H1 (cell line): ENCODE measurements at regions not wholly inside any gene's neighbourhood (a gene's known extent, or its start where the extent isn't known, plus 50 kb on each side); places are given as distances from the start of the nearest gene placed in this dataset.

Source experiments
- CTCF ChIA-PET: fragments of 300-600 bp; sonication (Branson Sonifier 250); formaldehyde crosslinking; loops from one replicate; lab custom pipeline; 2021; ENCODE audit not compliant: partially characterized antibody; lab: Charles Lee
- POLR2A ChIA-PET: fragments of 300-600 bp; sonication (Branson Sonifier 250); formaldehyde crosslinking; loops from one replicate; lab custom pipeline; 2021; ENCODE audit warnings: inconsistent platforms; ENCODE audit not compliant: partially characterized antibody; lab: Charles Lee
- DNase-seq, 2 experiments: peaks; one replicate each; pipeline versions ENCODE4 v3.0.0 to v3.0.0-alpha.2; 2010 to 2022; ENCODE audit warnings: low spot score in 2 of 2, low read depth in 1 of 2, mixed read lengths in 1 of 2
- FAIRE-seq: peaks from 2 replicates; lab custom pipeline; 2011; peaks lifted over from hg19 to GRCh38; lab: Jason Lieb, UNC
- H2AFZ ChIP-seq: 2 replicates; pipeline ENCODE4 v1.8.1; 2012; ENCODE audit warnings: low read length, inconsistent platforms
- H2AK5ac ChIP-seq: 2 replicates; pipeline ENCODE4 v1.6.1; 2013; ENCODE audit warnings: low read depth, low read length
- H2BK120ac ChIP-seq: replicated peaks from 2 replicates; pipeline ENCODE3; 2013; ENCODE audit warnings: low read depth, low read length, inconsistent platforms
- H2BK12ac ChIP-seq: 2 replicates; pipeline ENCODE4 v1.6.1; 2013; ENCODE audit warnings: low read depth, low read length
- H2BK15ac ChIP-seq: 2 replicates; pipeline ENCODE4 v1.6.1; 2013; ENCODE audit warnings: low read length
- H2BK20ac ChIP-seq: 2 replicates; pipeline ENCODE4 v1.6.1; 2013; ENCODE audit warnings: low read length
- H2BK5ac ChIP-seq: 2 replicates; pipeline ENCODE4 v1.6.1; 2013; ENCODE audit warnings: low read depth, low read length
- H3K14ac ChIP-seq: 2 replicates; pipeline ENCODE4 v1.6.1; 2013; ENCODE audit warnings: inconsistent platforms; ENCODE audit not compliant: insufficient read length
- H3K18ac ChIP-seq: 2 replicates; pipeline ENCODE4 v1.6.1; 2013; ENCODE audit warnings: low read length; ENCODE audit errors: extremely low read depth
- H3K23ac ChIP-seq: 2 replicates; pipeline ENCODE4 v1.6.1; 2013; ENCODE audit warnings: inconsistent platforms; ENCODE audit not compliant: insufficient read length
- H3K23me2 ChIP-seq: 2 replicates; pipeline ENCODE4 v1.6.1; 2013; ENCODE audit warnings: low read depth, low read length
- H3K27ac ChIP-seq: 2 replicates; pipeline ENCODE4 v1.6.1; 2011; ENCODE audit warnings: low read depth, low read length, inconsistent platforms
- H3K27me3 ChIP-seq, 4 experiments: replicated peaks in 1 of 4; 1 replicate in 1 of 4; 2 replicates in 3 of 4; pipeline versions ENCODE4 v1.6.1 to v1.8.1; 2011 to 2013; ENCODE audit warnings: low read length in 3 of 4, mild to moderate bottlenecking in 3 of 4, inconsistent platforms in 2 of 4, mixed read lengths in 2 of 4, moderate library complexity in 1 of 4; ENCODE audit not compliant: control insufficient read depth in 3 of 4, insufficient read depth in 3 of 4; ENCODE audit errors: extremely low read depth in 1 of 4
- H3K36me3 ChIP-seq, 4 experiments: 2 replicates each; pipeline versions ENCODE4 v1.6.1 to v1.8.1; 2011 to 2013; ENCODE audit warnings: mild to moderate bottlenecking in 4 of 4, low read length in 3 of 4, moderate library complexity in 2 of 4, control low read depth in 1 of 4, inconsistent platforms in 1 of 4; ENCODE audit not compliant: insufficient read depth in 4 of 4, control insufficient read depth in 2 of 4
- H3K4ac ChIP-seq: replicated peaks from 2 replicates; pipeline ENCODE3; 2013; ENCODE audit warnings: low read length, low read depth, mixed read lengths, inconsistent platforms; ENCODE audit not compliant: insufficient read length
- H3K4me1 ChIP-seq, 4 experiments: replicated peaks in 1 of 4; 1 replicate in 1 of 4; 2 replicates in 3 of 4; pipeline versions ENCODE4 v1.6.1 to v1.8.1; 2011 to 2013; ENCODE audit warnings: low read length in 3 of 4, inconsistent platforms in 2 of 4, mixed read lengths in 1 of 4; ENCODE audit not compliant: insufficient read depth in 4 of 4, control insufficient read depth in 3 of 4
- H3K4me2 ChIP-seq, 2 experiments: 2 replicates each; pipeline versions ENCODE4 v1.6.1 to v1.8.1; 2011 to 2013; ENCODE audit warnings: low read depth in 2 of 2, low read length in 2 of 2, control low read depth in 1 of 2, inconsistent platforms in 1 of 2, mild to moderate bottlenecking in 1 of 2; ENCODE audit not compliant: insufficient read depth in 1 of 2
- H3K4me3 ChIP-seq, 4 experiments: fragments of 200-600, 300-600 bp in 1 of 4; sonication (generic), shearing (Covaris generic), sonication (Bioruptor Twin) in 1 of 4; 2 replicates each; pipeline versions ENCODE4 v1.5.1 to v1.8.1; 2011 to 2016; ENCODE audit warnings: low read length in 4 of 4, low read depth in 3 of 4, control low read depth in 2 of 4, inconsistent platforms in 2 of 4, mild to moderate bottlenecking in 2 of 4, mixed read lengths in 1 of 4, moderate library complexity in 1 of 4; ENCODE audit not compliant: insufficient read depth in 2 of 4; ENCODE audit errors: extremely low read depth in 1 of 4
- H3K56ac ChIP-seq: replicated peaks from 2 replicates; pipeline ENCODE3; 2013; ENCODE audit warnings: low read depth, mild to moderate bottlenecking, mixed read lengths, low read length, inconsistent platforms; ENCODE audit not compliant: insufficient read length
- H3K79me1 ChIP-seq: 2 replicates; pipeline ENCODE4 v1.6.1; 2013; ENCODE audit warnings: low read depth, low read length, control low read depth
- H3K79me2 ChIP-seq, 2 experiments: 2 replicates each; pipeline versions ENCODE4 v1.6.1 to v1.8.1; 2012 to 2013; ENCODE audit warnings: low read length in 2 of 2, mild to moderate bottlenecking in 2 of 2, inconsistent platforms in 1 of 2; ENCODE audit not compliant: insufficient read depth in 2 of 2, control insufficient read depth in 1 of 2
- H3K9ac ChIP-seq, 4 experiments: replicated peaks in 1 of 4; 1 replicate in 1 of 4; 2 replicates in 3 of 4; pipeline versions ENCODE4 v1.6.1 to v1.8.1; 2011 to 2013; ENCODE audit warnings: low read depth in 3 of 4, low read length in 3 of 4, control low read depth in 2 of 4, mild to moderate bottlenecking in 2 of 4, moderate library complexity in 2 of 4, inconsistent platforms in 1 of 4; ENCODE audit errors: extremely low read depth in 1 of 4
- H3K9me3 ChIP-seq, 2 experiments: 2 replicates each; pipeline versions ENCODE4 v1.6.1 to v1.8.1; 2012 to 2013; ENCODE audit warnings: mild to moderate bottlenecking in 2 of 2, moderate library complexity in 2 of 2, control low read depth in 1 of 2, inconsistent platforms in 1 of 2, low read depth in 1 of 2, low read length in 1 of 2, mixed read lengths in 1 of 2; ENCODE audit not compliant: insufficient read depth in 2 of 2
- H4K20me1 ChIP-seq, 2 experiments: replicated peaks in 1 of 2; 2 replicates each; pipeline versions ENCODE3 to v1.8.1; 2011 to 2013; ENCODE audit warnings: inconsistent platforms in 2 of 2, low read length in 2 of 2, mild to moderate bottlenecking in 1 of 2; ENCODE audit not compliant: insufficient read depth in 2 of 2, control insufficient read depth in 1 of 2
- H4K5ac ChIP-seq: 2 replicates; pipeline ENCODE4 v1.6.1; 2013; ENCODE audit warnings: low read length, low read depth, mixed read lengths, inconsistent platforms; ENCODE audit not compliant: insufficient read length
- H4K8ac ChIP-seq: 2 replicates; pipeline ENCODE4 v1.8.0; 2013; ENCODE audit warnings: mild to moderate bottlenecking, moderate library complexity, low read length, inconsistent platforms; ENCODE audit not compliant: insufficient read depth; ENCODE audit errors: extremely low read depth
- H4K91ac ChIP-seq: replicated peaks from 2 replicates; pipeline ENCODE3; 2013; ENCODE audit warnings: low read length, mixed read lengths, inconsistent platforms; ENCODE audit not compliant: insufficient read length
- MAX ChIP-seq: IDR thresholded peaks from 2 replicates; pipeline ENCODE4 v1.6.1; 2012; ENCODE audit warnings: inconsistent platforms
- RAD21 ChIP-seq, 2 experiments: IDR thresholded peaks in 1 of 2; conservative IDR thresholded peaks in 1 of 2; 2 replicates each; pipeline ENCODE4 v1.6.1; 2011; ENCODE audit warnings: low read depth in 2 of 2, low read length in 2 of 2, improper control_type of control experiment in 1 of 2, inconsistent platforms in 1 of 2, mild to moderate bottlenecking in 1 of 2, moderate library complexity in 1 of 2
- WGBS, 2 experiments: shearing (Covaris generic) in 1 of 2; methylation state at CpG; one replicate each; pipeline versions ENCODE4 v1.1.6 to v1.1.7; 2013 to 2015; ENCODE audit warnings: low lambda C conversion rate in 2 of 2, mixed read lengths in 2 of 2, inconsistent platforms in 1 of 2, low coverage in 1 of 2, missing lambda C conversion rate in 1 of 2; ENCODE audit not compliant: insufficient replicate concordance in 2 of 2, insufficient coverage in 1 of 2, insufficient read length in 1 of 2; ENCODE audit errors: extremely low coverage in 1 of 2, missing lambda C conversion rate in 1 of 2; 5-methylcytosine and 5-hydroxymethylcytosine counted together

- H3K9ac ChIP-seq: no peak overlapping the region
- no peaks in the 10 kb centered on the region for H3K36me3 ChIP-seq
- no peak overlapping the region for H2BK120ac ChIP-seq
- H3K4me3 ChIP-seq: no peak overlapping the region
- H2BK15ac ChIP-seq: no peak overlapping the region
- H3K4me1 ChIP-seq: peaks cover 0 to 9% (median 1%) of the 10 kb centered on the region in 4 experiments; a peak in 4 of 7 replicates
- no peak overlapping the region for H3K56ac ChIP-seq
- no peak overlapping the region for H4K5ac ChIP-seq
- no peak overlapping the region for H2AK5ac ChIP-seq
- no peak for FAIRE-seq
- no peak overlapping the region for H3K14ac ChIP-seq
- no peaks in the 10 kb centered on the region for H3K79me1 ChIP-seq
- CTCF ChIA-PET: interaction anchor here (1.2 kb wide), 1 partner anchor 728 kb away, joined by 3 read pairs; no protein-coding TSS in a partner anchor
- H3K79me2 ChIP-seq: no peaks in the 10 kb centered on the region
- no peak overlapping the region for H4K91ac ChIP-seq
- POLR2A ChIA-PET: no interaction called here
- H3K23ac ChIP-seq: no peak overlapping the region
- no peaks in the 10 kb centered on the region for H3K23me2 ChIP-seq
- H2BK12ac ChIP-seq: no peak overlapping the region
- no peak overlapping the region for H3K18ac ChIP-seq
- no peak overlapping the region for H3K4me2 ChIP-seq
- no peak overlapping the region for H3K27ac ChIP-seq
- no peak overlapping the region for H2BK5ac ChIP-seq
- H4K20me1 ChIP-seq: no peaks in the 10 kb centered on the region
- TF ChIP-seq RAD21 (IDR thresholded peaks at IDR 0.05 in 1 of 2, conservative IDR thresholded peaks at IDR 0.05 in 1 of 2; ENCODE audit: low read depth in 2 of 2, low read length in 2 of 2): peak; percentile 20 to 45; a peak in 3 of 4 replicates
- no peak for TF ChIP-seq MAX
- TF ChIP-seq, all 59 proteins: peak for 1
- WGBS, 2 experiments: 93% methylated on average over 4 of the region's 4 CpGs; no CpG with 5 or more reads in 1 of the 2 experiments
- no peaks in the 10 kb centered on the region for H3K9me3 ChIP-seq
- no peak for DNase-seq
- no peak overlapping the region for H2AFZ ChIP-seq
- no peaks in the 10 kb centered on the region for H3K27me3 ChIP-seq
- no peak overlapping the region for H4K8ac ChIP-seq
- H3K4ac ChIP-seq: no peak overlapping the region
- no peak overlapping the region for H2BK20ac ChIP-seq
Observed at GRCh38 chr2:83587309-83587708, 871.8 kb downstream of the SUCLG1 start.
